ENCODE measurements at regions not wholly inside any gene's neighbourhood (a gene's known extent, or its start where the extent isn't known, plus 50 kb on each side); places are given as distances from the start of the nearest gene placed in this dataset.
"Not testable (repeated sequence)": the region's sequence is repeated elsewhere in the genome, so short reads cannot be mapped to it uniquely, and the experiment has no call there.

DNA sequence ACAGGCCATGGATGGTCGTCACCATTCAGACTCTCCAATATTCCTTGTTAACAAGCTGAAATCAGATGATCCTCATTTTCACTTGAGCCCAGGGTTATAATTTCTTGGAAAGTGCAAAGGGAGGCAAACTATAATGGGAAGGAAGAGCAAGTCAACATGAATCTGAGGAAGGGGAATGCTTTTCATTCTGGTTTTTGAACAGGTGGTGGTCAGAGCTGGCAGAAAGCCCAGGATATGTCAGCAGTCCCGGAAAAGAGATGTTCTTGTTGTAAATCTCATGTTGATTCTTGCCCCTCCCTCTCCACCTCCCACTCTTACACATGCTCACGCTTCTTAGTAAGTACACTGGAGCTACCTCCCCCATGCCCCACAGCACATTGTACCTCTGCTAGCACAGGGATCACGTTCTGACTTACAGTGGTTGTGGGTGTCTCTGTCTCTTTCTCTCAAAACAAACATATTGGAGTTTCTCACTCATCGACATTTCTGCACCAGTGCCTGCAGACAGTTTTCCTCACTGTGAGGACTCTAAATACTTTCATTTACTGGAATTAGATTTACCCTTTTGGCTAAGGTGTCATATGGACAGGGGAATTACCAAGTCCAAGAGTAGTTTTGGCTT, 77.6 kb downstream of the XCL2 start:
- Histone ChIP-seq H3K9me1 (ENCODE audit: insufficient read depth, low read length) (no peaks in the 10 kb centered on the region), H3K9me3 (ENCODE audit: control insufficient read depth, insufficient read depth, low read length) (no peaks in the 10 kb centered on the region), H4K91ac (ENCODE audit: insufficient read depth, low read depth, low read length) (no peak overlapping the region), H2AFZ (replicated peaks; ENCODE audit: low read length, poor library complexity) (peak overlapping the region; percentile 24), H3K27me3 (ENCODE audit: control insufficient read depth, insufficient read depth, low read length) (no peaks in the 10 kb centered on the region), H3K14ac (replicated peaks; ENCODE audit: low read depth, low read length) (0 out of 2 replicates have a peak overlapping the region, but pooled peaks have one; percentile 25), H2BK5ac (ENCODE audit: low read depth, low read length, poor library complexity, severe bottlenecking) (no peak overlapping the region), H3K4ac (ENCODE audit: low read depth, low read length) (no peak overlapping the region), H3K18ac (ENCODE audit: low read depth, low read length) (no peak overlapping the region), H4K5ac (ENCODE audit: low read depth, low read length) (no peak overlapping the region), H3K4me3 (ENCODE audit: insufficient read depth, low read depth, low read length) (no peak overlapping the region), H3K79me1 (ENCODE audit: low read depth in 1 of 2, low read length in 2 of 2) (no peaks in the 10 kb centered on the region), H2AK5ac (ENCODE audit: low read depth, low read length) (no peak overlapping the region), H2BK15ac (ENCODE audit: low read depth, low read length) (no peak overlapping the region), H3K36me3 (ENCODE audit: control insufficient read depth, insufficient read depth, low read length) (no peaks in the 10 kb centered on the region), H3K4me2 (ENCODE audit: low read depth, low read length) (no peak overlapping the region), H3K56ac (ENCODE audit: extremely low read depth, insufficient read depth, low read length) (no peak overlapping the region), H3K23ac (ENCODE audit: low read depth, low read length) (no peak overlapping the region), H2BK20ac (ENCODE audit: low read depth, low read length) (no peak overlapping the region), H3K4me1 (ENCODE audit: control insufficient read depth, insufficient read depth, low read length) (peaks cover 2% of the 10 kb centered on the region), H4K8ac (ENCODE audit: low read depth in 2 of 2, low read length in 2 of 2) (no peak overlapping the region), H2BK120ac (ENCODE audit: low read depth, low read length) (no peak overlapping the region), H3K9ac (ENCODE audit: low read depth, low read length) (no peak overlapping the region), H2AK9ac (replicated peaks; ENCODE audit: low read depth, low read length, poor library complexity) (no peak overlapping the region), H4K20me1 (ENCODE audit: insufficient read depth, low read length) (no peaks in the 10 kb centered on the region), H3K27ac (ENCODE audit: insufficient read depth, low read length) (no peak overlapping the region)
- BruUV-seq (replicated peaks) = no TSS peak
- ChIA-PET POLR2A (ENCODE audit: unreplicated experiment) (no interaction called here), CTCF (interaction anchor here (0.7 kb wide), 1 partner anchor 29 kb away, joined by 4 read pairs; no protein-coding TSS in a partner anchor)
- in situ Hi-C loops (cut with MboI; ENCODE audit: low sequenced_read_pairs) (no loop called here), dilution Hi-C loops (cut with HindIII; ENCODE audit: low sequenced_read_pairs, unreplicated experiment) (no loop called here), intact Hi-C loops (cut with micrococcal nuclease) (loop anchor here (5.0 kb wide), 1 partner anchor 759 kb away; no protein-coding TSS in a partner anchor)
- peak; percentile 46 for DNase-seq
- no peak for ATAC-seq (ENCODE audit: low read depth)
- WGBS, 2 experiments (ENCODE audit: extremely low coverage in 2 of 2, insufficient read length in 1 of 2) = no CpG with 5 or more reads among the region's 5 CpGs
- TF ChIP-seq MXI1 (IDR thresholded peaks at IDR 0.05; ENCODE audit: borderline replicate concordance, low read depth, low read length) = no peak
- TF ChIP-seq, protein P1, sequence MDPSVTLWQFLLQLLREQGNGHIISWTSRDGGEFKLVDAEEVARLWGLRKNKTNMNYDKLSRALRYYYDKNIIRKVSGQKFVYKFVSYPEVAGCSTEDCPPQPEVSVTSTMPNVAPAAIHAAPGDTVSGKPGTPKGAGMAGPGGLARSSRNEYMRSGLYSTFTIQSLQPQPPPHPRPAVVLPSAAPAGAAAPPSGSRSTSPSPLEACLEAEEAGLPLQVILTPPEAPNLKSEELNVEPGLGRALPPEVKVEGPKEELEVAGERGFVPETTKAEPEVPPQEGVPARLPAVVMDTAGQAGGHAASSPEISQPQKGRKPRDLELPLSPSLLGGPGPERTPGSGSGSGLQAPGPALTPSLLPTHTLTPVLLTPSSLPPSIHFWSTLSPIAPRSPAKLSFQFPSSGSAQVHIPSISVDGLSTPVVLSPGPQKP (IDR thresholded peaks at IDR 0.05; ENCODE audit: borderline replicate concordance, low read depth, low read length) = no peak
- TF ChIP-seq BHLHE40 (IDR thresholded peaks at IDR 0.05; ENCODE audit: low read depth, low read length) = peak; percentile 14; the same call in 1 of the 2 replicates

DNA sequence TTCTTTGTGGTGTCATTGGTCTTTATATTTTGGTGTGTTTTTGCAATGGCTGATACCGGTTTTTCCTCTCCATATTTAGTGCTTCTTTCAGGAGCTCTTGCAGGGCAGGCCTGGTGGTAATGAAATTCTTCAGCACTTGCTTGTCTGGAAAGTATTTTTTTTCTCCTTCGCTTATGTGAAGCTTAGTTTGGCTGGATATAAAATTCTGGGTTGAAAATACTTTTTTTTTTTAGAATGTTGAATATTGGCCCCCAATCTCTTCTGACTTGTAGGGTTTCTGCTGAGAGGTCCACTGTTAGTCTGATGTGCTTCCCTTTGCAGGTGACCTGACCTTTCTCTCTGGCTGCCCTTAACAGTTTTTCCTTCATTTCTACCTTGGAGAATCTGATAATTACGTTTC, 82.7 kb downstream of the XCL2 start:
- H3K36me3 ChIP-seq (ENCODE audit: control insufficient read depth, insufficient read depth, low read length); H3K9ac ChIP-seq (ENCODE audit: low read depth, low read length); H2AFZ ChIP-seq (replicated peaks; ENCODE audit: low read length, poor library complexity); H3K9me3 ChIP-seq (ENCODE audit: control insufficient read depth, insufficient read depth, low read length); BruUV-seq (replicated peaks); H3K4me3 ChIP-seq (ENCODE audit: insufficient read depth, low read depth, low read length); H3K18ac ChIP-seq (ENCODE audit: low read depth, low read length); H3K4me1 ChIP-seq (ENCODE audit: control insufficient read depth, insufficient read depth, low read length); H3K27me3 ChIP-seq (ENCODE audit: control insufficient read depth, insufficient read depth, low read length); CTCF ChIA-PET; POLR2A ChIA-PET (ENCODE audit: unreplicated experiment); dilution Hi-C loops (cut with HindIII; ENCODE audit: low sequenced_read_pairs, unreplicated experiment); H4K5ac ChIP-seq (ENCODE audit: low read depth, low read length); H3K14ac ChIP-seq (replicated peaks; ENCODE audit: low read depth, low read length); H2AK9ac ChIP-seq (replicated peaks; ENCODE audit: low read depth, low read length, poor library complexity); H4K8ac ChIP-seq (ENCODE audit: low read depth in 2 of 2, low read length in 2 of 2); ATAC-seq (ENCODE audit: low read depth); in situ Hi-C loops (cut with MboI; ENCODE audit: low sequenced_read_pairs); H3K23ac ChIP-seq (ENCODE audit: low read depth, low read length); H3K9me1 ChIP-seq (ENCODE audit: insufficient read depth, low read length); H3K56ac ChIP-seq (ENCODE audit: extremely low read depth, insufficient read depth, low read length); H2AK5ac ChIP-seq (ENCODE audit: low read depth, low read length); H3K4me2 ChIP-seq (ENCODE audit: low read depth, low read length); DNase-seq; H2BK15ac ChIP-seq (ENCODE audit: low read depth, low read length); H3K79me1 ChIP-seq (ENCODE audit: low read depth in 1 of 2, low read length in 2 of 2); H3K4ac ChIP-seq (ENCODE audit: low read depth, low read length); intact Hi-C loops (cut with micrococcal nuclease); H2BK20ac ChIP-seq (ENCODE audit: low read depth, low read length); H4K91ac ChIP-seq (ENCODE audit: insufficient read depth, low read depth, low read length); H2BK5ac ChIP-seq (ENCODE audit: low read depth, low read length, poor library complexity, severe bottlenecking); H2BK120ac ChIP-seq (ENCODE audit: low read depth, low read length); H3K27ac ChIP-seq (ENCODE audit: insufficient read depth, low read length); H4K20me1 ChIP-seq (ENCODE audit: insufficient read depth, low read length): not testable (repeated sequence)
- WGBS, 2 experiments (ENCODE audit: extremely low coverage in 2 of 2, insufficient read length in 1 of 2) = no CpG with 5 or more reads among the region's 3 CpGs
